A549 (cell line): ENCODE measurements at regions not wholly inside any gene's neighbourhood (a gene's known extent, or its start where the extent isn't known, plus 50 kb on each side); places are given as distances from the start of the nearest gene placed in this dataset.
"Not testable (repeated sequence)": the region's sequence is repeated elsewhere in the genome, so short reads cannot be mapped to it uniquely, and the experiment has no call there.

Experiments used
- CTCF ChIP-seq: fragments of >200 bp; sonication (Bioruptor Twin); formaldehyde crosslinking; IDR thresholded peaks from 3 replicates; pipeline ENCODE4 v1.5.1; 2016
- MAFK ChIP-seq: fragments of 450-650 bp; IDR thresholded peaks from 2 replicates; pipeline ENCODE4 v1.6.1; 2014; ENCODE audit not compliant: partially characterized antibody
- POLR2A ChIP-seq: IDR thresholded peaks from 2 replicates; pipeline ENCODE4 v1.6.1; 2012; ENCODE audit warnings: mild to moderate bottlenecking, low read length
- TF ChIP-seq, protein P1 (sequence below): fragments of 200-600 bp; sonication (generic); IDR thresholded peaks from 2 replicates; pipeline ENCODE4 v1.6.1; 2016; ENCODE audit warnings: antibody characterized with exemption, mild to moderate bottlenecking, moderate library complexity
- TF ChIP-seq, protein P2 (sequence below): fragments of 250-450 bp; sonication (Bioruptor Pico); IDR thresholded peaks from 2 replicates; pipeline ENCODE4 v1.5.0; 2021; ENCODE audit warnings: mild to moderate bottlenecking, moderate library complexity, borderline replicate concordance

- not testable (repeated sequence) for TF ChIP-seq MAFK, POLR2A, CTCF
- TF ChIP-seq, protein P1, sequence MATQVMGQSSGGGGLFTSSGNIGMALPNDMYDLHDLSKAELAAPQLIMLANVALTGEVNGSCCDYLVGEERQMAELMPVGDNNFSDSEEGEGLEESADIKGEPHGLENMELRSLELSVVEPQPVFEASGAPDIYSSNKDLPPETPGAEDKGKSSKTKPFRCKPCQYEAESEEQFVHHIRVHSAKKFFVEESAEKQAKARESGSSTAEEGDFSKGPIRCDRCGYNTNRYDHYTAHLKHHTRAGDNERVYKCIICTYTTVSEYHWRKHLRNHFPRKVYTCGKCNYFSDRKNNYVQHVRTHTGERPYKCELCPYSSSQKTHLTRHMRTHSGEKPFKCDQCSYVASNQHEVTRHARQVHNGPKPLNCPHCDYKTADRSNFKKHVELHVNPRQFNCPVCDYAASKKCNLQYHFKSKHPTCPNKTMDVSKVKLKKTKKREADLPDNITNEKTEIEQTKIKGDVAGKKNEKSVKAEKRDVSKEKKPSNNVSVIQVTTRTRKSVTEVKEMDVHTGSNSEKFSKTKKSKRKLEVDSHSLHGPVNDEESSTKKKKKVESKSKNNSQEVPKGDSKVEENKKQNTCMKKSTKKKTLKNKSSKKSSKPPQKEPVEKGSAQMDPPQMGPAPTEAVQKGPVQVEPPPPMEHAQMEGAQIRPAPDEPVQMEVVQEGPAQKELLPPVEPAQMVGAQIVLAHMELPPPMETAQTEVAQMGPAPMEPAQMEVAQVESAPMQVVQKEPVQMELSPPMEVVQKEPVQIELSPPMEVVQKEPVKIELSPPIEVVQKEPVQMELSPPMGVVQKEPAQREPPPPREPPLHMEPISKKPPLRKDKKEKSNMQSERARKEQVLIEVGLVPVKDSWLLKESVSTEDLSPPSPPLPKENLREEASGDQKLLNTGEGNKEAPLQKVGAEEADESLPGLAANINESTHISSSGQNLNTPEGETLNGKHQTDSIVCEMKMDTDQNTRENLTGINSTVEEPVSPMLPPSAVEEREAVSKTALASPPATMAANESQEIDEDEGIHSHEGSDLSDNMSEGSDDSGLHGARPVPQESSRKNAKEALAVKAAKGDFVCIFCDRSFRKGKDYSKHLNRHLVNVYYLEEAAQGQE = not testable (repeated sequence)
- TF ChIP-seq, protein P2, sequence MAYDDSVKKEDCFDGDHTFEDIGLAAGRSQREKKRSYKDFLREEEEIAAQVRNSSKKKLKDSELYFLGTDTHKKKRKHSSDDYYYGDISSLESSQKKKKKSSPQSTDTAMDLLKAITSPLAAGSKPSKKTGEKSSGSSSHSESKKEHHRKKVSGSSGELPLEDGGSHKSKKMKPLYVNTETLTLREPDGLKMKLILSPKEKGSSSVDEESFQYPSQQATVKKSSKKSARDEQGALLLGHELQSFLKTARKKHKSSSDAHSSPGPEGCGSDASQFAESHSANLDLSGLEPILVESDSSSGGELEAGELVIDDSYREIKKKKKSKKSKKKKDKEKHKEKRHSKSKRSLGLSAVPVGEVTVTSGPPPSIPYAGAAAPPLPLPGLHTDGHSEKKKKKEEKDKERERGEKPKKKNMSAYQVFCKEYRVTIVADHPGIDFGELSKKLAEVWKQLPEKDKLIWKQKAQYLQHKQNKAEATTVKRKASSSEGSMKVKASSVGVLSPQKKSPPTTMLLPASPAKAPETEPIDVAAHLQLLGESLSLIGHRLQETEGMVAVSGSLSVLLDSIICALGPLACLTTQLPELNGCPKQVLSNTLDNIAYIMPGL (CRISPR knock-in tag) = not testable (repeated sequence)
These were observed 135.8 kb downstream of the FAM72B start for GRCh38 chr1:121048293-121048752.
